HCT116 (cell line): ENCODE measurements at regions not wholly inside any gene's neighbourhood (a gene's known extent, or its start where the extent isn't known, plus 50 kb on each side); places are given as distances from the start of the nearest gene placed in this dataset.

ENCODE experiments used
- ATAC-seq: fragments of 200-7000 bp; cut with Tn5 transposase; 2 replicates; pipeline ENCODE4 v1.9.1; 2020; ENCODE audit warnings: mild to moderate bottlenecking, moderate library complexity
- BruUV-seq: library from RNA; stranded (reverse); fragments of 400-500 nt; replicated peaks from 2 replicates; lab custom pipeline; 2021; lab: Mats Ljungman, UMichigan
- CTCF ChIA-PET: fragments of 300-600 bp; sonication (Branson Sonifier 250); formaldehyde crosslinking; loops from one replicate; lab custom pipeline; 2021; ENCODE audit warnings: antibody characterized with exemption; lab: Charles Lee
- POLR2A ChIA-PET: fragments of 300-600, 350-600 bp; sonication (Branson Sonifier 250); formaldehyde crosslinking; loops from one replicate; lab custom pipeline; 2021; ENCODE audit warnings: antibody characterized with exemption; lab: Charles Lee
- RAD21 ChIA-PET, 2 experiments: fragments of 300-600 bp; sonication (Branson Sonifier 250); formaldehyde crosslinking; loops; one replicate each; lab custom pipeline; 2023; ENCODE audit warnings: low total read pairs in 2 of 2; ENCODE audit not compliant: uncharacterized antibody in 2 of 2, unreplicated experiment in 2 of 2, low non-redundant PET in 1 of 2; lab: Charles Lee
- DNase-seq: peaks from one replicate; pipeline ENCODE4 v3.0.0-alpha.2; 2010; ENCODE audit warnings: low read depth, low spot score
- H2AFZ ChIP-seq: fragments of 200-600 bp; shearing (Covaris generic), sonication (generic); 2 replicates; pipeline ENCODE4 v1.6.1; 2017; ENCODE audit warnings: low read depth, mixed run types, mixed read lengths, antibody characterized with exemption, low read length; ENCODE audit not compliant: poor library complexity, severe bottlenecking
- H3K27ac ChIP-seq: 2 replicates; pipeline ENCODE4 v1.5.1; 2012; ENCODE audit warnings: low read depth, low read length
- H3K27me3 ChIP-seq: fragments of 200-600 bp; sonication (generic); 2 replicates; pipeline ENCODE4 v1.6.1; 2016; ENCODE audit warnings: mixed run types, low read length, mixed read lengths; ENCODE audit not compliant: insufficient read depth
- H3K36me3 ChIP-seq, 2 experiments: fragments of 200-500 bp in 1 of 2; fragments of 200-600 bp in 1 of 2; sonication (Bioruptor generic) in 1 of 2; sonication (generic) in 1 of 2; 2 replicates each; pipeline versions ENCODE4 v1.5.1 to v1.6.1; 2014 to 2016; ENCODE audit warnings: low read length in 2 of 2, inconsistent platforms in 1 of 2, mixed read lengths in 1 of 2, mixed run types in 1 of 2; ENCODE audit not compliant: insufficient read depth in 2 of 2, control insufficient read depth in 1 of 2
- H3K4me1 ChIP-seq, 2 experiments: fragments of 200-600 bp in 1 of 2; sonication (generic) in 1 of 2; 2 replicates each; pipeline versions ENCODE4 v1.5.1 to v1.6.1; 2012 to 2017; ENCODE audit warnings: low read length in 2 of 2, inconsistent platforms in 1 of 2, mild to moderate bottlenecking in 1 of 2, mixed read lengths in 1 of 2, mixed run types in 1 of 2, moderate library complexity in 1 of 2; ENCODE audit not compliant: insufficient read depth in 2 of 2, control insufficient read depth in 1 of 2
- H3K4me2 ChIP-seq: fragments of 200-600 bp; sonication (generic); 2 replicates; pipeline ENCODE4 v1.6.1; 2017; ENCODE audit warnings: mixed run types, low read length, mixed read lengths
- H3K4me3 ChIP-seq, 2 experiments: fragments of 200-600 bp in 1 of 2; sonication (generic) in 1 of 2; replicated peaks in 1 of 2; 2 replicates each; pipeline ENCODE4 v1.5.1; 2011 to 2016; ENCODE audit warnings: low read length in 2 of 2, control low read depth in 1 of 2, low read depth in 1 of 2, mild to moderate bottlenecking in 1 of 2, mixed read lengths in 1 of 2, mixed run types in 1 of 2
- H3K79me2 ChIP-seq: fragments of 200-600 bp; sonication (generic); 2 replicates; pipeline ENCODE4 v1.6.1; 2017; ENCODE audit warnings: mild to moderate bottlenecking, mixed run types, low read length, moderate library complexity, mixed read lengths; ENCODE audit not compliant: insufficient read depth
- H3K9ac ChIP-seq: fragments of 200-600 bp; sonication (generic); 2 replicates; pipeline ENCODE4 v1.6.1; 2016; ENCODE audit warnings: low read length, mixed read lengths
- H3K9me2 ChIP-seq: fragments of 200-600 bp; sonication (generic), shearing (Covaris generic); 2 replicates; pipeline ENCODE4 v1.6.1; 2017; ENCODE audit warnings: mixed run types, mild to moderate bottlenecking, moderate library complexity; ENCODE audit not compliant: insufficient read depth
- H3K9me3 ChIP-seq, 2 experiments: fragments of 200-500 bp in 1 of 2; fragments of 200-600 bp in 1 of 2; sonication (Bioruptor generic) in 1 of 2; sonication (generic) in 1 of 2; 2 replicates each; pipeline ENCODE4 v1.6.1; 2014 to 2017; ENCODE audit warnings: low read length in 2 of 2, mixed read lengths in 2 of 2, inconsistent platforms in 1 of 2, low read depth in 1 of 2, mild to moderate bottlenecking in 1 of 2, mixed run types in 1 of 2, moderate library complexity in 1 of 2; ENCODE audit not compliant: control insufficient read depth in 1 of 2, insufficient read depth in 1 of 2
- H4K20me1 ChIP-seq: fragments of 200-600 bp; sonication (generic), shearing (Covaris generic); 2 replicates; pipeline ENCODE4 v1.6.1; 2017; ENCODE audit warnings: mixed run types, mild to moderate bottlenecking, moderate library complexity; ENCODE audit not compliant: insufficient read depth
- ATF3 ChIP-seq: IDR thresholded peaks from 2 replicates; pipeline ENCODE4 v1.6.1; 2012
- CBX3 ChIP-seq: IDR thresholded peaks from 2 replicates; pipeline ENCODE4 v1.6.1; 2012; ENCODE audit warnings: low read depth
- CEBPB ChIP-seq: IDR thresholded peaks from 2 replicates; pipeline ENCODE4 v1.6.1; 2012; ENCODE audit warnings: low read depth
- CTCF ChIP-seq, 3 experiments: fragments of 200-600 bp in 1 of 3; sonication (generic) in 1 of 3; IDR thresholded peaks in 2 of 3; conservative IDR thresholded peaks in 1 of 3; 2 replicates each; pipeline ENCODE4 v1.5.1; 2012 to 2017; ENCODE audit warnings: low read depth in 2 of 3, low read length in 2 of 3, antibody characterized with exemption in 1 of 3, borderline replicate concordance in 1 of 3, control low read depth in 1 of 3, mild to moderate bottlenecking in 1 of 3, mixed read lengths in 1 of 3, mixed run types in 1 of 3, moderate library complexity in 1 of 3; ENCODE audit not compliant: insufficient read depth in 1 of 3
- EGR1 ChIP-seq: IDR thresholded peaks from 2 replicates; pipeline ENCODE4 v1.6.1; 2012; ENCODE audit warnings: low read depth
- ELF1 ChIP-seq: IDR thresholded peaks from 2 replicates; pipeline ENCODE4 v1.6.1; 2012; ENCODE audit warnings: low read depth, borderline replicate concordance
- EZH2 ChIP-seq: fragments of 200-600 bp; sonication (generic); IDR thresholded peaks from 2 replicates; pipeline ENCODE4 v1.6.1; 2017; ENCODE audit warnings: antibody characterized with exemption, mixed run types
- EZH2phosphoT487 ChIP-seq: fragments of 200-600 bp; IDR thresholded peaks from 2 replicates; pipeline ENCODE4 v1.6.1; 2018; ENCODE audit warnings: antibody characterized with exemption, borderline replicate concordance
- JUND ChIP-seq: IDR thresholded peaks from 2 replicates; pipeline ENCODE4 v1.6.1; 2012
- MAX ChIP-seq: IDR thresholded peaks from 2 replicates; pipeline ENCODE4 v1.6.1; 2012
- REST ChIP-seq: IDR thresholded peaks from 2 replicates; pipeline ENCODE4 v1.6.1; 2012; ENCODE audit warnings: low read depth
- SIN3A ChIP-seq: IDR thresholded peaks from 2 replicates; pipeline ENCODE4 v1.6.1; 2012; ENCODE audit warnings: low read depth
- SP1 ChIP-seq: IDR thresholded peaks from 2 replicates; pipeline ENCODE4 v1.6.1; 2012; ENCODE audit warnings: low read depth
- TCF7L2 ChIP-seq: IDR thresholded peaks from 2 replicates; pipeline ENCODE4 v1.7.0; 2011; ENCODE audit warnings: borderline replicate concordance, inconsistent platforms; ENCODE audit not compliant: insufficient read depth, insufficient read length; ENCODE audit errors: extremely low read depth
- YY1 ChIP-seq: IDR thresholded peaks from 2 replicates; pipeline ENCODE4 v1.6.1; 2011; ENCODE audit warnings: low read length, low read depth, moderate library complexity, mild to moderate bottlenecking; ENCODE audit not compliant: insufficient replicate concordance; ENCODE audit errors: extremely low read depth
- ZBTB33 ChIP-seq: IDR thresholded peaks from 2 replicates; pipeline ENCODE4 v1.6.1; 2011; ENCODE audit warnings: mild to moderate bottlenecking, low read length, moderate library complexity; ENCODE audit not compliant: insufficient replicate concordance; ENCODE audit errors: extremely low read depth
- ZFX ChIP-seq: fragments of 450-650 bp; IDR thresholded peaks from 2 replicates; pipeline ENCODE4 v1.6.1; 2017
- ZNF274 ChIP-seq: fragments of 200-500 bp; sonication (Bioruptor generic); IDR thresholded peaks from 2 replicates; pipeline ENCODE4 v1.6.1; 2014; ENCODE audit warnings: mild to moderate bottlenecking, low read depth, low read length, inconsistent platforms
- intact Hi-C: fragments of 100-400 bp; cut with micrococcal nuclease; formaldehyde crosslinking; loops from 2 replicates; pipeline ENCODE4 v1.10.0; 2022

DNA sequence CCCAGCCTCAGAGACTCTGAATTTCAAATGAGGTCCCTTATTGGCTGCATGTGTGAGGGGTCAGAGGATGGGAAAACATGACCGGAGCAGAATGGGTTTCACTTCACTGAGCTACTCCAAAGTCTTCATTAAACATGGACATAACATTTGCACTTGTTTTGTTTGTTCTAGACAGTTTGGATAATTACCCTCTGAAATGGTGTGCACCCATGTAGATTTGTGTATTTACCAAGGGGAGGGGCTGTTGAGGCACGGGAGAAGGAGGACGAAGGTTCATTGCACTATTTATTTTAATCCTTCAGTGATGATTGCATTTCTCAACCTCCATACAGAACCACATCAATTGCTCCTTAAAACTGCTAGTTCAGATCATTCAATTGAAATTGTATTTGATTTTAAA is 364.2 kb downstream of the TFAP2B start:
- intact Hi-C loops = no loop called here
- Histone ChIP-seq H3K27ac (no peak overlapping the region), H3K36me3 (no peaks in the 10 kb centered on the region), H3K9me2 (no peaks in the 10 kb centered on the region), H3K27me3 (no peaks in the 10 kb centered on the region), H3K4me1 (no peaks in the 10 kb centered on the region), H3K79me2 (no peaks in the 10 kb centered on the region), H3K4me2 (no peak overlapping the region), H3K9ac (no peak overlapping the region), H4K20me1 (no peaks in the 10 kb centered on the region), H3K4me3 (no peak overlapping the region), H3K9me3 (peaks cover 10 to 22% of the 10 kb centered on the region in 2 experiments; a peak in 2 of 4 replicates), H2AFZ (no peak overlapping the region)
- DNase-seq (no peak), ATAC-seq (no peak)
- no peak for TF ChIP-seq REST
- no peak for TF ChIP-seq MAX
- TF ChIP-seq CTCF (IDR thresholded peaks at IDR 0.05 in 2 of 3, conservative IDR thresholded peaks at IDR 0.05 in 1 of 3; ENCODE audit: borderline replicate concordance in 1 of 3, insufficient read depth in 1 of 3, low read depth in 2 of 3, low read length in 2 of 3) = no peak
- TF ChIP-seq SP1 = no peak
- no peak for TF ChIP-seq ZBTB33
- no peak for TF ChIP-seq JUND
- TF ChIP-seq SIN3A = no peak
- TF ChIP-seq ELF1 = no peak
- no peak for TF ChIP-seq CBX3
- no peak for TF ChIP-seq ZFX
- TF ChIP-seq CEBPB = no peak
- TF ChIP-seq EZH2 = no peak
- no peak for TF ChIP-seq TCF7L2
- no peak for TF ChIP-seq YY1
- no peak for TF ChIP-seq EZH2phosphoT487
- TF ChIP-seq ZNF274 = no peak
- TF ChIP-seq ATF3 = no peak
- TF ChIP-seq EGR1 = no peak
- BruUV-seq = no TSS peak
- ChIA-PET CTCF (no interaction called here), POLR2A (no interaction called here), RAD21 (no interaction called here)
